GM21529 (cell line): ENCODE measurements at regions not wholly inside any gene's neighbourhood (a gene's known extent, or its start where the extent isn't known, plus 50 kb on each side); places are given as distances from the start of the nearest gene placed in this dataset.

Experiments
- ATAC-seq: cut with Tn5 transposase; IDR thresholded peaks from one replicate; pipeline ENCODE4 v1.9.1; 2021; ENCODE audit not compliant: unreplicated experiment

DNA sequence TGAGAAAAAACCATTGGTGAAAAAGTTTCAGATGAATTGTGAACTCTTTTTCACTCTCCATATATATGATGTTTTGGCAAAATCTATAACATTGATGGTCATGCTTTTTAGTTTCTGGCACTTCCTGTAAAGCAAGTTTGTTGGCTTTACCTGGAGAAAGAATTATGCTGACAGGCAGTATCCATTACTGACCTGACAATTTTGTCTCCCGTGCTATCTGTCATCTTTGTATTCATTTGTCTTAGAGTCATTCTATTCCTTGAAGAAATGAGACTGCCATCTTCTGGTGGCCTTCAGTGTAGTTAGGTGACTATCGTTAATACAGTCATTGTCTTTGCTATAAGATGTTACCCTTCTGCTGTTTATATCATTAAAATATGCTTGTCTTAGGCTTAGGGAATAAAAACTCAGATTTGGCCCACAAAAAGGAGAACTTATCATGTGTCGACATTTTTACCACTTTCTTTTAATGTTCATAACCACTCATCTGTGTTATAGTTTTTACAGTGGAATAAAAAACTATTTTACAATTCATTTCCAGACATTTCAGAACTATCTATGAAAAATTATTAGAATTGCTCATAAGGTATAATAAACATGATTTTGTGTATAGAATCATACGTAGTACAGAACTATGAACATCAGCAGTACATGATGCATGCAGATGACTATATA, 707.0 kb downstream of the EPM2A start:
- peak; percentile 85 for ATAC-seq

DNA sequence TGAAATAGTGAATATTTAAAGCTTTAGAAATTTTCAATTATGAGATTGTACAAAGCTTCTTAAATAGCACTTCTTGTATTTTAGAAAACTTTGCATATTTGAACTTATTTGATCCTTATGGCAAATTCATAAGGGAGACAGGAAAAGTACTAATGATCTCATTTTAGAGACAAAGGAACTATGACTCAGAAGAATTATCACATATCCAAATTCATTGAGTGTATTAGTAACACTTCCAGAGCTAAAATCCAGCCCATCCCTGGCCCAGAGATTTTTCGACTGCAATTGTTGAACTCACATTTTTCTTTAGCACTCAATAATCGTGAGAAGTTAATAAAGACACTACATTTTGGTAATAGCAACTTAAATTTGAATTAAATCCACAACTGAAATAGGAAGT, 704.3 kb downstream of the EPM2A start:
- ATAC-seq: no peak

DNA sequence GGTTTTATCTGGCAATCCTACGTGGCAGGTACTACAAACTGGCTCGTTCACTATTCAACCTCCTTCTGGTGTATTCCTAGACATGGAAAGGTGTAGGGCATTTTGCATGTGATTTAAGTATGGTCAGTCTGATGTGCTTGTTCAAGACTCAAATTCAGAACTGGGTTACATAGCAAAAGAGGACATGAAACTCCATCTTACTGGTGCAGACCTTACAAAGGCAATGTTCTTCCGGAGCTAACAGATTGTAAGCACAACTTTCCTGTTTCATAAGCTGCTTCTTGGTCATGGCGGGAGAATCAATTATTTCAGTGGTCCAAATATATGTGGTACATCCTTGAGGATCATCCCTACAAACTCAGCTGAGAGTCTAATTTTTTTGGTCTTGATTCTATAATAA, 703.4 kb downstream of the EPM2A start:
- no peak for ATAC-seq

DNA sequence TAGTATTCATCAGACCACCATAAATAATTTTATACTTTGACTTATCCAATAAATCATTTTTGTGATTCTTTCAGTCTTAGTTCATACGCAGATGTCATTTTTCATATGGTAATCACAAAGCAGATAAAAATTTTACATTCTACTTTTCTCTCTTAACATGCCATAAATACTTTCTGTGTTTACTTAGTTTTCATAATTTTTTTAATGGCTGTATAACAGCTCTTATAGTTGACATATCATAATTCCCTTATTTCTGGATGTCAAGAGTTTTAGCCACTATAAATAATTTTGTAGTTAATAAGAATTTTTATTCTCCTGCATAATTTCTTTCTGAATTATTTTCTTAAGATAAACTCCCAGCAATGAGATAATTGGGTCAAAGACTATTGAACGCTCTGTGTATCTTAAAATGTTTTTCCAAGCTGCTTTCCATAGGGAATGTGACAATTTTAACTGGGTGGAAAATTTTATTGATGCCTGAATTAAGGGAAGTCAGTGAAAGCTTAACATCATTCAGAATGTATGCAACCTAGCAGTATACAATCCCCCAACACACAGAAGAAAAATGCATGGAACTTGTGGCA, 702.7 kb downstream of the EPM2A start:
- ATAC-seq: no peak

DNA sequence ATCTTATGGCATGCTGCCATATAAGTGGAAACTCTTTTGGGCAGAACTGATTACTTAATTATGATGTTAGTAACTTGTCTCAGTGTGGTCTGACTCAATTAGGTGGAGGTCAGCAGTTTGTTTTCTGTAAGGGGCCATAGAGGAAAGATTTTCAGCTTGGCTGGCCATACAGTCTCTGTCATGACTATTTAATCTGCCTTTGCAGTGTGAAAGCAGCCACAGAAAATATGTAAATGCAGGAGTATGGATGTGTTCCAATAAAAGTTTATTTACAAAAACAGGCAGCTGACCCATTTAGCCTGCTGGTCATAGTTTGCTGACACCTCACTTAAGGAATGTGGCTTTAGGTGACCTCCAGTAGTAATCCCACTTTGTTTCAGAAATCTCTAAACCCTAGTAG, 700.7 kb downstream of the EPM2A start:
- no peak for ATAC-seq

DNA sequence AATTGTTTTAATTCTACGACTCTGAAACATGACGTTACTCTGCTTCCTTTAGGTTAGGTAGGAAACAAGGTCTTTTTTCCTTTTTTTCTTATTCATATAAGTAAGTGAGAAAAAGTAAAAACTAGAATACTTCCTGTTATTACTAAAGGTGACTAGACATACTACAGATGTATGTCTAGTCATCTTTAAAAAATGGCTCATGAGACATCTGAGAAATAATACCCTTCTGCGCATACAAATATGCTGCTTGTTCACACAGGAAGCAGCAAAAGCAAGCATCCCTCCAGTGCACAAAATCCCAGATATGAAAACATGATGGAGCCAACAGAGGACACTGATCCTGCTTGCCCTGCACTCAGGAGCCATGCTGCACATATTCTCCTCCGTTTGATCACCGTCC, 699.1 kb downstream of the EPM2A start:
- ATAC-seq: no peak

DNA sequence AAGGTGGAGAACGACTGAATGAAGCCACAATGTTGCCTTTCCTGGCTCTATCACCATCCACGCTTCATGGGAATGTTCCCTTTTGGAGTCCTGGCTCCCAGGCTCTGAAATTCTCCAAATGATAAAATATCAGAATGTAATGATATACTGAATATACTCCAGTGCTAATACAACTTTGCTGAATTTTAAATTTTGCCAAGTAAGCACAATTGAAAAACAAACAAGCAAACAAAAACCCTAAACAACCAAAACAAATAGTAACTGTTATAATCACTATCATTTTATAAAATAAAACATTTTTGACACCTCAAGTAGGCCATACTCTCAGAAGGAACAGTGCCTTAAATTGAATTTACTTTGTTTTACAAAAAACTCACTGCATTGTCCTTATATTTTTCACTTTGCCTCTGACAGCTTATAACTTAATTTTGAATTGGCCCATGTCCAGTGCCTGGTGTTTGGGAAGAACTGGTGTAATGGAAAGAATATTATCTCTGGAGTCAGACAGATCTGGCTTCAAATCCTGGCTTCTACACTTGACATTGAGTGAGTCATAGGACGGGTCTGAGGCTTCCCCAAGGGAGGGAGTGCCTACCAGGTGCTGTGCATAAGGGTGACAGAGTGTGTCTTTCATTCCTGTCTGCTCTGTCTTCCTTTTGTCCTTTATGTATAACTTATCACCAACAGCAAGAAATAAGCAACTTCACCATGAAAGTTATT, 698.3 kb downstream of the EPM2A start:
- no peak for ATAC-seq

DNA sequence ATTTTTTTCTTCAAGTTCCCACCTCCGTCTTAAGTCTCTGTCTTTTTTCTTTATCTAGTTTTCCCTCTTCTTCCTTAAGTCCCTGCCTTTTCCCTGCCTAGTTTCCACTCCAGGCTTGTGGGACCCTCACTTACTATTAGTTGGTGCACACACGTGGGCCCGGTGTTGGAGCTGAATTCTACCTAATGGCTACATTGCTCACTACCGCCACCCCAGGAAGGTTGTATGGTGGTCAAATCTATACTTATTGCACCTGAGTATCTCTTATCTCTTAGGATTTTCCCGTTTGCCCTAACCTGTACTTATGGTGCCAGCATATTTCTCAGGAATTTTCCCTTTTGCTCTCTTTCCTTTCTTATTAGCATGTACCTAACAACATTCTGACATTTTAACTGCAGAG, 692.8 kb downstream of the EPM2A start:
- ATAC-seq: no peak

DNA sequence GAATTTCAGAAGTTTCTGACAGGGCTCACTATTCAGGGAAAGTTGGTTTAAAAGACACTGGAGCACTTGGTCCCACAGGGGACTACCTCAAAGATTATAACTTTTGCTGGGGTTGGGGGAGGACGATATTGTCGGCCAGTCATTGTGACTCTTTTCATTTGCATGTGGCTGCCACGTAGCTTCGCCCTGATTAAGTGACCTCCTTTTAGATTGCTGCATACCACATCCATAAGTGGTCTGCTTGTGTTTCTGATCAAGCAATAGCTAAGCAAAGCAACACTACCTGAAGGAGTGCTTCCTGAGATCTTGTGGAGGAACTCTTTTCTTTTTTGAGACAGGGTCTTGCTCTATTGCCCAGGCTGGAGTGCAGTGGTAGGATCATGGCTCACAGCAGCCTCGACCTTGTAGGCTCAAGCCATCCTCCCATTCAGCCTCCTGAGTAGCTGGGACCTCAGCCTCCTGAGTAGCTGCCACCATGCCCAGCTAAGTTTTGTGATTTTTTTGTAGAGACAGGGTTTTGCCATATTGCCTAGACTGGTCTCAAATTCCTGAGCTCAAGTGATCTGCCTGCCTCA, 691.3 kb downstream of the EPM2A start:
- ATAC-seq: no peak

DNA sequence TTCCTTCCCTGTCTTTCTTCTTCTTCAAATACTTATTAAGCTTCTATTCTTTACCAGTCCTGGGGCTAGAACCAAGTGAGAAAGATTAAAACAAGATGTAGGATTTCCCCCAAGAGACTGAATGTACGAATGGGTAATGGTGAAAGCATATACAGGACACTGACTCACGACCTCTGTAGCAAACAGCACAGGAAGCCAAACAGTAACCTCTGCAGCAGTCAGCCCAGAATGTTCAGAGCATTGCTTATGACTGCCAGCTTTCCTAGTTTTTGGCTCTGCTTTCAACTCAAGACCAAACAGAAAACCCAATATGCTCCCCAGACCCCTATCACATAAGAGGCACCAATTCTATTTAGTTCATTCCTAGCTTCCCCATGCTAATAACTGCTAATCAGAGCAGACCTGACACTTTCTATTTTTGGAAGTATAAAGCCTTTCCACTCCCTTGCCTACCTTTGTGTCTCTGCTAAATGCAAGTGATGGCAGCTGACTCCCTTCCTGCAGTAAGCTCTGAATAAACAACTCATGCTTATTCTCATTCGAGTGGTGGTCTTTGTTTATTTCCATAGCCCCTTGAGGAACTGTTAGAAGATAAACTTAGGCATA, 690.6 kb downstream of the EPM2A start:
- ATAC-seq: no peak

DNA sequence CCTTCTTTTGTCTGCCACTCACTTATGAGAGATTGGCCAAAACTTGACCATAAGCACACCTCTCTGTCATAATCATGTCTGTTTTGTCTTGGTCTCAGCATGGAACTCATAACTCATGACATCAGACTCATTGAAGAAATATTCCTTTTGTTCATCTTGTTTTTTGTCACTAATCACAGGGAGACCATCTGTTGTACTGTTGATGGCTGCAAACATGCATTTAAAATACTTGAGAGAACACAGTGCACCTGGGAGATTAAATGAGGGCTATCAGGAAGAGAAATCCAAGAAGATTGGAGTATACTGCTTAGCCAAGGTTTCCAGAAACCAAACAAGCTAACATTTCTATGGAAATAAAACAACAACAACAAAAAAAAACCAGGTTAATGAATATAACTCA, 689.7 kb downstream of the EPM2A start:
- ATAC-seq: no peak

DNA sequence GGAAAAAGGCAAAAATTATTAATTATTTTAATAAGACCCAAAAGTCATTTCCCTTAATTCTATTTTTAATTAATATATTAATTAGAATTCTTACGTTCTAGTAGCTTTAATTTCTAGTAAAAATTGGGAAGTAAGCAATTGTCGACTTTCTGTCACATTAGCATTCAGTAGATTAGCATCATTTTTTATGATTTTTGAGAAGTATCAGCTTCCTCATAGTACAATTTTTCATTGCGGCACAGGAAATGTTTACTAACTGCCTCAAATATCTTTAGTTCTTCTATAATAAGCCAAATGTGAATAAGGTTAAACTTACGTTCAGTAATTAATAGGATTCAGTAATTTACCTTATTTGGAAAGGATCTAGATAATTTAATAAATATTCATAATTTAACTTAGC, 687.4 kb downstream of the EPM2A start:
- no peak for ATAC-seq

DNA sequence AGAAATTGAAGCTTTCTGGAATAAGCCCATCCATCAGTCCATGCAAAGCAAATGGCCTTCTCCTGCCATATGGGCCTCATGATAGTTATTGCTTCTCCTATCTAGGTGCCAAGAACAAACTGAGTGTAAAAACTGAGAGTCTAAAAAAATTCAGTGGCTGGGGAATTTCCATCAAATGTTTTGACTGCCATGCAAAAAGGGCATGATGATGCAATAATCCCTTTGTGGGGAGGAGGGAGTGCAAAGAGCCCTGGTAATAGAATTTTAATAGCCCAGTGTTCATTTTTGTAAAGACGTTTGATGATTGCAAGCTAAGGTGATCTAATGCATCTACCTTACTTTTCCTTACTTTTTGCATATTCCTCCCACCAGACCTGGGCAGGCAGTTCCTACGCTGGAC, 683.7 kb downstream of the EPM2A start:
- no peak for ATAC-seq

DNA sequence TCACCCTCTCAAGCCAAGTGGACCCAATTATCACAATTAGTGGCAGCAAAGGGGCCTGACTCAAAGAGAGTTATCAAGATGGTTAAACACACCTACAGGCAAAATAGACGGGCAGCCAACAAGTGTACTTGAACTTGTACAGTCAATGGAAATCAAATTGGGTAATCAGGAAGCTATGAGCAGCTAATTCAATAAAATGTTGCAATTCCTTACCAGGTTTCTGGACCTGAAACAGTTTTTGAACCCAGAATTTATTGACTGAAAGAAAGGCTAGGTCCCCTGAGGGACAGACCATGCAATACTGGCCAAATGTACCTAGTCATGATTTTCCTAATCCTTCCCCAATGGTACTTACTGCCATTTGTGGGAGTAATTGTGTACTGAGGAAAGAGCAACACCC, 679.8 kb downstream of the EPM2A start:
- ATAC-seq: no peak

DNA sequence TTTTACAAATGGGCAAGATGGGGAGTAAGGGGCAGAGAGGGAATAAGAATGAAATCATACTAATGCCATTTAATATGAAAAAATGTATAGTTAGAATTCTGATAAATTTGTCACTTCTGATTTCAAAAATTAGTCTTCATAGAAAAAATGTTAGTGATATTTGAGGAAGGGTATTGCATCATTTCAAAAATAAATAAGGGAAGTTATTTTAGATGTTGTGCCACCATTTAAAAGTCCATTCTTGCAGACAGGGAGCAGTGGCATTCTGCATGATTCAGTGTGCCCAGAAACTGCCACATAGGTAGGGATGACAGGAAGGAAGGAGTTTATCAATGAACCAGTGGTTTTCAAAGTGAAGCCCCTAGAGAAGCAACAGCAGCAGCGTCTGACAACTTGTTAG, 674.6 kb downstream of the EPM2A start:
- ATAC-seq: no peak

DNA sequence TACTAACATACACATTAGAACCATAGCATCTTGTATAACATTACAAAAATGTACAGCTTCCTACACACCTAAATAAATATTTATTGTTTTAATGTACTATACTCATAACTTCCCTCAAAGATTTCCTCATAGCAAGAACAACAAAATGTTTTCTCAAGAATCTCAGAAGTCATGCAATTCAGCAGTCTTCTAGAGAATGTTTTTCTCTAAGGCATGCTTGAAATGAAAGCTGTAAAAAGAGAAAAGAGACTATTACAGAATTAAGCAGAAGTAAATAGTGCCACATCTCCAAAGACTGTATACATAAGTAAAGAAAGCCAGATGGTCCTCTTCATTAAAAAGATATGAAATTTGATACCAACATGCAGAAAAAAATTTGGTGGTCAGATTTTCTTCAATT, 672.2 kb downstream of the EPM2A start:
- no peak for ATAC-seq

DNA sequence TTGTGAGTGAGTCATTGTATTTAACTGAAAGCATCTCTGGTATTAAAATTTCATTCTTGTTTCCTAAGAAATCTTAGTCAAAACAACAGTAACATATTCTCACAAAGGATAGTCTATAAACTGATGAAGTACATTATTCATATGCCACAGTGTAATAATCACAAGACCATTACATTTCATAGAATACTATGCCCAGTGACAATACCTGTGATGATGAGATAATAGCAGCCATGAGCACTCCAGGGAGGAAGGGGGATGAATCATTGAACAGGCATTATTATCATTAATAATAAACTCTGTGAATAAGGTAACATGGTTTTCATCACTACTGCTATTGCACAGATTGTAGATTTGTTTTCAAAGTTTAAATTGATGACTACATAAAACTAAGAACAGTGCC, 667.9 kb downstream of the EPM2A start:
- ATAC-seq: no peak

DNA sequence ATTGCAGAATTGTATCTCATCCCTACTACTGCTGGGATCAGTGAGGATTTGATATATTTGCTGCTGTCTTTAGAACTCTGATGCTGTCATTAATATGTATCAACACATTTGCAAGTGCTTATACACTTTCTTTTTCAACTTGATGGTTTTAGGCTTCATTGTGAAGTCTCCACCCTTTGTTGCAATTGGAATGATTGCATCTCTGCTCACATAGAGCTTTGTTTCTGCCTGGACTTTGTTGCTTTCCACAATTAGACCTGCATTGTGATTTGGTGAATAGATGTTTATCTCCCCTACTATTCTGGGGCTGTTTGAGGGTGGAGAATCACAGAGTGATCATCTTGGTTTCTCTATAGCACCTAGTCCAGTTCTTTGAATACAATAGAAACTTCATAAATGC, 666.7 kb downstream of the EPM2A start:
- ATAC-seq: no peak

DNA sequence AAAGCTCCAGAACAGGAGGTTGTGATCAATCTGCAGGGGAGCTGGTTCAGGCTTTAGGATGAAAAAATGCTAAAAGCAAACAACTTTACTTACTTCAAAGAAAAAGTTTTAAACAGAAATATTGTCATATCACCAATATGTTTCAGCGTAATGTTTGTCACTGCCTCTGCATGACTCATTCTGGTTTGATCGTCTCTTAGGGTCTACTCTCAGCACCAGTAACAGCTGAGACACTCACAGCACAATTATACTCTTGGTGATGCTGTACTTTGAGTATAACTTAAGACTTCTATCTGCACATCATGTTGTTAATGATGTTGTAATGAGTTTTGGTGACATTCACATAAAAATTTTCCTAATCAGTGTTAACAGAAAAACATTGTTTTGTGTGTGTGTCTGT, 665.4 kb downstream of the EPM2A start:
- ATAC-seq: no peak

DNA sequence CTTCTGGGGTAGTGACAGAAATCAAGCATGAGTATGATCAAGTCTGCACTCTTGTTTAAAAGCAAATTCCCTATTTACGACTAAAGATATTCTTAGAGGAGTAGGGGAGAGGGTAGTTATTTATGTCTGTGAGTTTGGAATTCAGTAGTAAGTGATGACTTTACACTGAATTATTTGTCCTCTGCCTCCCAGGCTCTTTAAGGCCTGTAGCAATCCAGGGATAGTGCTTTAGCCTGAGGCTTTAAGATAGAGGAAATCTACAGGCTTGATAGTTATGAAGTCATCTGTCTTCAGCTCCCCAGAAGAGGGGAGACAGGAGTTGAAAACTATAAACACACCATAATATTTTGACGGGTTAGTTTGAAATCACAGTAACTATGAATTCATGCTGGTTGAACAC, 664.5 kb downstream of the EPM2A start:
- ATAC-seq: no peak

DNA sequence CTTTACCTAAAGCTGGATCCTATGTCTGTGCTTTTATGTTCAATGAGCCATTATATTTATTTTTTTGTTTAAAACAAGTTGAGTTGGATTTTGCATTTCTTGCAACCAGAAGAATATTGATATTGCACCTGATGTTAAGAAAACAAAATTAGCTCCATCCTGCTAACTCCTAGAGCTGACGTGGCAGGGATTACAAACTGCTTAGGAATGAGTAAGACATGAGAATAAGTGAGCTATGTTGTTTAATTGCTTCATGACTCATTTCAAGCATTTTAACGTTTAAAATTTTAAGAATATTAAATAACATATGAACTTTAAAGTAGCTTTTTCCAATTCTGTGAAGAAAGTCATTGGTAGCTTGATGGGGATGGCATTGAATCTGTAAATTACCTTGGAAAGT, 663.5 kb downstream of the EPM2A start:
- ATAC-seq: no peak

DNA sequence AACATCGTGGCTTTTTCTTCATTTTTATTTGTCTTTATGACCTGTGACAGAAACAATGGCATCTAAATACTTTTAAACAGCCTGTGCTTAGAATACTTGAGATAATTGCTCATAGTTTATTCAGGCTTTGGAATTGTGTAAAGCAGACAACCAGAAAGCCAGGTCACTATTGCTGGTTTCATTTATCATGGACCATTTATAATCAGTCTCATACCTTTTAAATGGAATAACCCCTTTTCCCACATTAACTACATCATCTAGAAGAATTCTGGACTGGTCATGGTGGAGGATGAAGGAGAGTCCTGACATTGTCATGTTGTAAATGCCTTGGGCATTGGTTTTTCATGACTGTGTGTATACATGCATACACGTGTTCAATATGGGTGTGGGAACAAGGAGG, 661.5 kb downstream of the EPM2A start:
- no peak for ATAC-seq
